ENCODE measurements at regions not wholly inside any gene's neighbourhood (a gene's known extent, or its start where the extent isn't known, plus 50 kb on each side); places are given as distances from the start of the nearest gene placed in this dataset.

- DNase-seq: no peak
These were observed 61.6 kb upstream of the GPR12 start for GRCh38 chr13:26822146-26822545.

DNA sequence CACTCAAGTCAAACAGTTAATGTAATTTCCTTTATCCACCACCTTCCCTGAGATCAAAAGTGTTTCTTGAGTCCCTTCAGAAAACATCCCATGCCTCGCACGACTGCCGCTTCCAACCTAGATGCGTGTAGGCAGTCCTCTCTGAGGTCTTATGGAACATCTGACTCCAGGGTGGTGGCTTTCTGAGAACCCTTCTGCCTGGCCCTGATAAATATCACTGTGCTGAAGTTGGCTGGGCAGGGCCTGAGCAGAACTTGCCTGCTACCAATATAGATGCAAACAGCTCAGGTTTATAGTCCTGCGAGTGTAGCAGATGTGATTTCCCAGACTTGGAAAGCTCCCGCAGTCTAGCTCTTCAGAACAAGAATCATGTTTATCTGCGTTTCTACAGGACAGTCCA lies 61.1 kb upstream of the GPR12 start:
- DNase-seq: no peak

- no peak for DNase-seq
These were observed 60.3 kb upstream of the GPR12 start for GRCh38 chr13:26820871-26821270.

DNA sequence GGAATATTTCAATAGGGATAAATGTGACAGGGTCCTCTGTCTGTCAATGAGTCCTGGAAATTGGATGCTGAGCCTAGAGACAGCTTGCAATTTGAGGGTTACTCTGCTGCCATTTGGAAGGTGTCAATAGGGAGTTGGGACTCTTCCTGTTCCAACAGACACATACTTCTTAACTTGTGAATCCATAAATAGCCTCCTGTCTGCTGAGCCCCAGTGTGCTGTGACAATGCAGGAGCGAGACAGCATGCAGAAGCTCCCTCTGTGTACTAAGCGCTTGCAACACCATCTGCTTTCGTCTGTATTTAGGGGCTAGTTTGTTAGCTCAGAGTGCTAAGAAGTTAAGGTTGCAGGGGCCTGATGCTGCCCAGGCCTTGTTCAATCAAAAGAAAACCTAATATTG lies 58.5 kb upstream of the GPR12 start:
- no peak for DNase-seq

- DNase-seq: no peak
These were observed 56.3 kb upstream of the GPR12 start for GRCh38 chr13:26816881-26817280.

GRCh38 chr13:26813980-26814348 lies 53.4 kb upstream of the GPR12 start:
- no peak for DNase-seq

DNA sequence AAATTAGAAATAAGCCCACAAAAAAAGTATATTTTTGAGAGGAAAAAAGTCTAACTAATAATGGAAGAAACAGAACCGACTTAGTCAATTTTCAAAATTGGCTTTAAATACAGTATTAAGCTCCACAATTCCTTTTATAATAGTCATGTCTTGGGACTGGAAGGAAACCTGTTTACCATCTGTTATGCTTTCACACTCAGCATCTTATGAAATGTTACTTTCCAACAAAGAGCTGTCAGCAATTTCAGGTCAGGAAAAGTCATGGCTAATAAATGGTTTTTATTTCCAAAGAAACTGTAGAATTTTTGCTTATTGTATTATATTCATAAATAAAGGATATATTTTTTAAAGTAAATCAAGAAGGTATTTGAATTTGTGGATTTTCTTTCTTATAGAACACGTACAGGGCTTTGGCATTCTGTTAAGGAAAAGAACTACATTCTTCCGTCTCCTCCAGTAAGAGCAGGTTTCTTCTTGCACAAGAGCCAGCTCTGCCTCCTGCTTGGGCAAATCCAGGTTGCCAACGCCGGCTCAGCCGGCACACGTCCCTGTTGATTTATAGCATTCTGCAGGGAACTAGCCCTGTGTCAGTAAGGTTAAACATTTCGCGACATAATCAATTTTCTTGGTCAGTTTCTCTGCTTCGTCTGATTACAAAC lies 52.9 kb upstream of the GPR12 start:
- no peak for DNase-seq

- DNase-seq: no peak
These were observed 51.0 kb upstream of the GPR12 start for GRCh38 chr13:26811581-26811980.

All from NCI-H2081 (cell line).